Aorta (tissue), 5 donors: ENCODE measurements at regions not wholly inside any gene's neighbourhood (a gene's known extent, or its start where the extent isn't known, plus 50 kb on each side); places are given as distances from the start of the nearest gene placed in this dataset.

Experiments
- ATAC-seq: fragments of 200-7000 bp; cut with Tn5 transposase; one replicate; pipeline ENCODE4 v1.9.1; 2022; ENCODE audit warnings: moderate library complexity; ENCODE audit not compliant: low FRiP score
- DNase-seq, 2 donors: peaks; one replicate each; pipeline ENCODE4 v3.0.0-alpha.2; 2020
- H3K27ac ChIP-seq, 2 donors: one replicate each; pipeline ENCODE4 v1.5.1; 2013; ENCODE audit warnings: low read length in 2 of 2, mild to moderate bottlenecking in 2 of 2, moderate library complexity in 2 of 2, control low read depth in 1 of 2, inconsistent platforms in 1 of 2, low read depth in 1 of 2
- H3K27me3 ChIP-seq, 2 donors: one replicate each; pipeline ENCODE4 v1.6.1; 2013; ENCODE audit warnings: control low read depth in 1 of 2, low read length in 1 of 2, mild to moderate bottlenecking in 1 of 2, moderate library complexity in 1 of 2; ENCODE audit not compliant: insufficient read depth in 2 of 2, control insufficient read depth in 1 of 2
- H3K36me3 ChIP-seq, 2 donors: one replicate each; pipeline ENCODE4 v1.6.1; 2013; ENCODE audit warnings: control low read depth in 1 of 2, low read length in 1 of 2, mild to moderate bottlenecking in 1 of 2; ENCODE audit not compliant: insufficient read depth in 2 of 2, control insufficient read depth in 1 of 2
- H3K4me1 ChIP-seq, 2 donors: one replicate each; pipeline ENCODE4 v1.6.1; 2013; ENCODE audit warnings: low read length in 2 of 2, control low read depth in 1 of 2, mild to moderate bottlenecking in 1 of 2, moderate library complexity in 1 of 2; ENCODE audit not compliant: insufficient read depth in 2 of 2, control insufficient read depth in 1 of 2
- H3K4me3 ChIP-seq, 2 donors: one replicate each; pipeline ENCODE4 v1.5.1; 2013; ENCODE audit warnings: low read length in 2 of 2, control low read depth in 1 of 2, mild to moderate bottlenecking in 1 of 2
- H3K9me3 ChIP-seq: one replicate; pipeline ENCODE4 v1.6.1; 2013; ENCODE audit warnings: mild to moderate bottlenecking, low read length; ENCODE audit not compliant: control insufficient read depth
- WGBS, 2 donors: extraction: QIAGEN DNeasy Blood & Tissue Kit; methylation state at CpG; one replicate each; pipeline ENCODE4 v1.1.7; 2013; 5-methylcytosine and 5-hydroxymethylcytosine counted together
- intact Hi-C, 2 donors: fragments of 100-400 bp; cut with DNase I; formaldehyde crosslinking; loops; one replicate each; pipeline versions ENCODE4 v1.14.2 to v1.15.0; 2022
- donor health status: healthy with polysubstance abuse.
- donor health status: Bipolar disorder and iron deficiency.
- donor health status: DM: no; HTN: no; CAD: no.
- donor health status: DM: no; HTN: no; CAD: no.
- donor health status: DM: yes; HTN: yes; CAD: no.

- H3K4me3 ChIP-seq: no peak overlapping the region
- no peak for DNase-seq
- intact Hi-C loops: no loop called here
- no peak overlapping the region for H3K27ac ChIP-seq
- 81% methylated on average over 3 of the region's 3 CpGs for WGBS, 2 donors
- H3K27me3 ChIP-seq: no peaks in the 10 kb centered on the region
- no peaks in the 10 kb centered on the region for H3K36me3 ChIP-seq
- no peaks in the 10 kb centered on the region for H3K9me3 ChIP-seq
- ATAC-seq: no peak
- H3K4me1 ChIP-seq: no peaks in the 10 kb centered on the region
These were observed 218.3 kb upstream of the ZNF462 start for GRCh38 chr9:106644661-106645060.

- 31 to 33% methylated on average over 2 of the region's 2 CpGs for WGBS, 2 donors
- Histone ChIP-seq H3K27me3 (no peaks in the 10 kb centered on the region), H3K9me3 (no peaks in the 10 kb centered on the region), H3K36me3 (no peaks in the 10 kb centered on the region), H3K4me1 (no peaks in the 10 kb centered on the region), H3K4me3 (no peak overlapping the region), H3K27ac (no peak overlapping the region)
- DNase-seq (no peak), ATAC-seq (no peak)
- intact Hi-C loops: no loop called here
These were observed 214.2 kb upstream of the ZNF462 start for GRCh38 chr9:106648799-106649198.

- H3K27me3 ChIP-seq: no peaks in the 10 kb centered on the region
- no peak for DNase-seq
- no peak overlapping the region for H3K4me3 ChIP-seq
- H3K4me1 ChIP-seq: no peaks in the 10 kb centered on the region
- no peak overlapping the region for H3K27ac ChIP-seq
- no peak for ATAC-seq
- 86 to 91% methylated on average over 4 of the region's 4 CpGs for WGBS, 2 donors
- intact Hi-C loops: no loop called here
- H3K36me3 ChIP-seq: no peaks in the 10 kb centered on the region
- no peaks in the 10 kb centered on the region for H3K9me3 ChIP-seq
These were observed 213.3 kb upstream of the ZNF462 start for GRCh38 chr9:106649664-106650063.

DNA sequence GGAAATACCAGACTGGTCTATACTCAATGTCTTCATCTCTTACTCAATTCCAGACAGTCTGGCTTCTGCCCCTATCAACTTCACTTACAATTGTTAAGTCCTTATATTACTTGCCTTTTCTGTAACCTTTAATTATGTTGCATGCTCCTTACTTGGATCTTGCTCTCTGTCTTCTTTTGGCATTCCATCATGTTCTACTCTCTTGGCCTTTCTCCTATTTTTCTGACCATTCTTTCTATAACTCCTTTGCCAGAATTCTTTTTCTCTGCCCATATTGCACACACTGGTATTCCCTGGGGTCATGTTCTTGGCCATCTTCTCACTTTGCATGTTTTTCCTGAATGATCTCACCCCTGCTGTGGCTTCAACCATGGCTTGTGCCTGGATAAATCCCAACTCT lies 209.8 kb upstream of the ZNF462 start:
- no peaks in the 10 kb centered on the region for H3K4me1 ChIP-seq
- no peak overlapping the region for H3K4me3 ChIP-seq
- no peak for ATAC-seq
- DNase-seq: no peak
- H3K27ac ChIP-seq: no peak overlapping the region
- no peaks in the 10 kb centered on the region for H3K36me3 ChIP-seq
- H3K9me3 ChIP-seq: no peaks in the 10 kb centered on the region
- intact Hi-C loops: no loop called here
- no peaks in the 10 kb centered on the region for H3K27me3 ChIP-seq

DNA sequence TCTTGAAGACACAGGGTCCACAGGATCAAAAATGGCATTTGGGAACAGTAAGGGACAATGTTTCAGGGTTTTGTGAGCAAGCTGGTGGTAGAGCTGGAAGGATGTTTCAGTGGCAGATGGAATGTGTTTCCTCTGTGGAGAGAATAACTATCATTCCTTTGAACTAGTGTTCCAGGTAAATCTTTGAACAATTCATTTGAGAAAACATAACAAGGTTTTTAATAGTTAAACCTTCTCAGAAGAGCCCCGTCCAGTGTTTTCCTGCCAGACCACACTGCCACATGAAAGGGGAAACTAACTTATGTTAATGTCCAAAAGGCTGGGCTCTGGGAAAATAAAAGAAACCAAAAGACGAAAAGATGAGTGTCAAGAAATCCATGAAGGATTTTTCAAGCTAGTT lies 207.0 kb upstream of the ZNF462 start:
- no peaks in the 10 kb centered on the region for H3K4me1 ChIP-seq
- ATAC-seq (no peak), DNase-seq (no peak)
- intact Hi-C loops: no loop called here
- no peaks in the 10 kb centered on the region for H3K27me3 ChIP-seq
- WGBS, 2 donors: 45 to 66% methylated on average over 2 of the region's 2 CpGs
- H3K27ac ChIP-seq: no peak overlapping the region
- no peaks in the 10 kb centered on the region for H3K36me3 ChIP-seq
- H3K4me3 ChIP-seq: no peak overlapping the region
- H3K9me3 ChIP-seq: no peaks in the 10 kb centered on the region

DNA sequence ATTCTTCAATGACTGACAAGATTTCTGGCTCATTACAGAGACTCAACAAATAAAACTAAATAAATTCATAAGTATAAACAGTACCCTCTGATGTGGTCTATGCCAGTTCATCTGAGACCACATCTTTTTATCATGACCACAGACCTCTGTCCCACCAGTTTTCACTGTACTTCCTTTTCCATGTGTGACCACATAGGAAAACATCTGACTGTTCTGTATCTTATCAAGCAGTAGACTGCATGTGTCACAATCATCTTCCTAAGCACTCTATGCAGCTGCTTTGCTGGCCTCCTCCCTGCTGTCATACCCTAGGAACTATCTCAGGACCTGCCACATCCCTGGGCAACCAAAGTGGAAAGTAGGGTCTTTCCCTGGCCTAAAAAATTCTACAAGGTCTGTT lies 205.0 kb upstream of the ZNF462 start:
- DNase-seq (no peak), ATAC-seq (no peak)
- no peaks in the 10 kb centered on the region for H3K9me3 ChIP-seq
- H3K27ac ChIP-seq: no peak overlapping the region
- intact Hi-C loops: no loop called here
- H3K4me1 ChIP-seq: peaks cover 0 to under 1% of the 10 kb centered on the region in 2 donors
- H3K4me3 ChIP-seq: no peak overlapping the region
- H3K27me3 ChIP-seq: no peaks in the 10 kb centered on the region
- no peaks in the 10 kb centered on the region for H3K36me3 ChIP-seq

DNA sequence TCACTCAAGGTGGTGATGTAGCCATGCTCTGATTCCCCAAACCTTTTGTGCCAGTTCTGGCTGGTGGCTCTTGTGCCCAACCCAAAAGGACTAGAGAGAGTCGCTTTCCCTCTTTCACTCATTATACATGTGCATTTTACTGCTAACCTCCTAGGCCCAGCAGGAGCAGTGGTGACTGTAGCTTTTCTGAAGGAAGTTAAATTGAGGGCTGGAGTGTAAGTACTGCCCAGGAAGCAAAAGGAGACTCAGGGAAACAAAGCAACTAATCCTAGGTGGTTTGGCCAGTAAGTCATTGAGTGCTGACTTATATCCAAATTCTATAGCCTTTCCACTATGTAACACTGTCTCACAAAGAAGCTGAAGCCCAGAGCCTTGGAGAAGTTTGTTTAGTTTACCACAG lies 194.4 kb upstream of the ZNF462 start:
- H3K27ac ChIP-seq: no peak overlapping the region
- H3K27me3 ChIP-seq: no peaks in the 10 kb centered on the region
- no peaks in the 10 kb centered on the region for H3K9me3 ChIP-seq
- H3K4me1 ChIP-seq: no peaks in the 10 kb centered on the region
- intact Hi-C loops: no loop called here
- DNase-seq (no peak), ATAC-seq (no peak)
- H3K36me3 ChIP-seq: no peaks in the 10 kb centered on the region
- WGBS, 2 donors: 67 to 85% methylated on average over 1 of the region's 1 CpG
- no peak overlapping the region for H3K4me3 ChIP-seq

- Histone ChIP-seq H3K27ac (no peak overlapping the region), H3K9me3 (no peaks in the 10 kb centered on the region), H3K4me1 (no peaks in the 10 kb centered on the region), H3K4me3 (no peak overlapping the region), H3K36me3 (no peaks in the 10 kb centered on the region), H3K27me3 (no peaks in the 10 kb centered on the region)
- no peak for DNase-seq
- 79 to 88% methylated on average over 4 of the region's 4 CpGs for WGBS, 2 donors
- ATAC-seq: no peak
- intact Hi-C loops: no loop called here
These were observed 193.1 kb upstream of the ZNF462 start for GRCh38 chr9:106669835-106670234.

GRCh38 chr9:106670418-106670817 lies 192.5 kb upstream of the ZNF462 start:
- 56 to 59% methylated on average over 2 of the region's 2 CpGs for WGBS, 2 donors

More at GRCh38 chr9:106670418-106670817, 192.5 kb upstream of the ZNF462 start:
- Histone ChIP-seq H3K4me1 (no peaks in the 10 kb centered on the region), H3K36me3 (no peaks in the 10 kb centered on the region), H3K27me3 (no peaks in the 10 kb centered on the region), H3K9me3 (no peaks in the 10 kb centered on the region), H3K27ac (no peak overlapping the region), H3K4me3 (no peak overlapping the region)
- intact Hi-C loops: no loop called here
- DNase-seq: no peak
- ATAC-seq: no peak
